ENCODE measurements at regions not wholly inside any gene's neighbourhood (a gene's known extent, or its start where the extent isn't known, plus 50 kb on each side); places are given as distances from the start of the nearest gene placed in this dataset.
"Not testable (repeated sequence)": the region's sequence is repeated elsewhere in the genome, so short reads cannot be mapped to it uniquely, and the experiment has no call there.

- Mint-ChIP-seq H3K4me3 (no peak overlapping the region), H3K9me3 (no peaks in the 10 kb centered on the region), H3K4me1 (no peaks in the 10 kb centered on the region), H3K27me3 (peaks cover 24% of the 10 kb centered on the region), H3K36me3 (no peaks in the 10 kb centered on the region), H3K27ac (no peak overlapping the region)
- no peak for DNase-seq
These were observed 461.0 kb upstream of the NFIA start for GRCh38 chr1:60621368-60621851.

- Mint-ChIP-seq H3K36me3 (no peaks in the 10 kb centered on the region), H3K27me3 (peaks cover 24% of the 10 kb centered on the region), H3K9me3 (no peaks in the 10 kb centered on the region), H3K27ac (no peak overlapping the region), H3K4me3 (no peak overlapping the region), H3K4me1 (no peaks in the 10 kb centered on the region)
- DNase-seq = no peak
These were observed 462.3 kb upstream of the NFIA start for GRCh38 chr1:60620087-60620486.

GRCh38 chr1:60619581-60619980 lies 462.8 kb upstream of the NFIA start:
- Mint-ChIP-seq H3K9me3 (no peaks in the 10 kb centered on the region), H3K27me3 (peaks cover 29% of the 10 kb centered on the region), H3K36me3 (no peaks in the 10 kb centered on the region), H3K4me3 (no peak overlapping the region), H3K4me1 (no peaks in the 10 kb centered on the region), H3K27ac (no peak overlapping the region)
- DNase-seq = no peak

- peaks cover 2% of the 10 kb centered on the region for H3K9me3 Mint-ChIP-seq
- H3K36me3 Mint-ChIP-seq = no peaks in the 10 kb centered on the region
- no peak overlapping the region for H3K27ac Mint-ChIP-seq
- no peak overlapping the region for H3K4me3 Mint-ChIP-seq
- peaks cover 20% of the 10 kb centered on the region for H3K27me3 Mint-ChIP-seq
- DNase-seq = no peak
- no peaks in the 10 kb centered on the region for H3K4me1 Mint-ChIP-seq
These were observed 466.7 kb upstream of the NFIA start for GRCh38 chr1:60615666-60616065.

GRCh38 chr1:60612790-60613189 lies 469.6 kb upstream of the NFIA start:
- H3K27ac Mint-ChIP-seq = no peak overlapping the region
- no peaks in the 10 kb centered on the region for H3K36me3 Mint-ChIP-seq
- peaks cover 2% of the 10 kb centered on the region for H3K9me3 Mint-ChIP-seq
- peaks cover 8% of the 10 kb centered on the region for H3K27me3 Mint-ChIP-seq
- H3K4me3 Mint-ChIP-seq = no peak overlapping the region
- no peaks in the 10 kb centered on the region for H3K4me1 Mint-ChIP-seq
- DNase-seq = no peak

GRCh38 chr1:60606921-60607320 lies 475.4 kb upstream of the NFIA start:
- not testable (repeated sequence) for H3K27me3 Mint-ChIP-seq, H3K4me3 Mint-ChIP-seq, H3K36me3 Mint-ChIP-seq

GRCh38 chr1:60600532-60600931 lies 481.8 kb upstream of the NFIA start:
- peaks cover 8% of the 10 kb centered on the region for H3K9me3 Mint-ChIP-seq
- no peaks in the 10 kb centered on the region for H3K4me1 Mint-ChIP-seq
- H3K36me3 Mint-ChIP-seq = no peaks in the 10 kb centered on the region
- H3K27ac Mint-ChIP-seq = no peak overlapping the region
- H3K4me3 Mint-ChIP-seq = no peak overlapping the region
- DNase-seq = no peak
- H3K27me3 Mint-ChIP-seq = peaks cover 10% of the 10 kb centered on the region

More at GRCh38 chr1:60606921-60607320, 475.4 kb upstream of the NFIA start:
- not testable (repeated sequence) for H3K27ac Mint-ChIP-seq, H3K4me1 Mint-ChIP-seq, DNase-seq, H3K9me3 Mint-ChIP-seq

- Mint-ChIP-seq H3K27me3 (peaks cover 10% of the 10 kb centered on the region), H3K36me3 (no peaks in the 10 kb centered on the region), H3K4me3 (no peak overlapping the region), H3K4me1 (no peaks in the 10 kb centered on the region), H3K9me3 (peaks cover 8% of the 10 kb centered on the region), H3K27ac (no peak overlapping the region)
- DNase-seq = no peak
These were observed 482.8 kb upstream of the NFIA start for GRCh38 chr1:60599574-60599973.

- H3K36me3 Mint-ChIP-seq = no peaks in the 10 kb centered on the region
- no peak for DNase-seq
- H3K27me3 Mint-ChIP-seq = peaks cover 10% of the 10 kb centered on the region
- H3K27ac Mint-ChIP-seq = no peak overlapping the region
- no peaks in the 10 kb centered on the region for H3K4me1 Mint-ChIP-seq
- H3K9me3 Mint-ChIP-seq = peaks cover 2% of the 10 kb centered on the region
- H3K4me3 Mint-ChIP-seq = no peak overlapping the region
These were observed 484.1 kb upstream of the NFIA start for GRCh38 chr1:60598041-60598910.

GRCh38 chr1:60596791-60597750 lies 485.3 kb upstream of the NFIA start:
- Mint-ChIP-seq H3K4me1 (no peaks in the 10 kb centered on the region), H3K36me3 (no peaks in the 10 kb centered on the region), H3K27ac (no peak overlapping the region), H3K9me3 (peaks cover 1% of the 10 kb centered on the region), H3K27me3 (peaks cover 10% of the 10 kb centered on the region), H3K4me3 (no peak overlapping the region)
- no peak for DNase-seq

GRCh38 chr1:60591583-60591982 lies 490.8 kb upstream of the NFIA start:
- H3K4me3 Mint-ChIP-seq = no peak overlapping the region
- no peak overlapping the region for H3K27ac Mint-ChIP-seq
- H3K36me3 Mint-ChIP-seq = no peaks in the 10 kb centered on the region

GRCh38 chr1:60589916-60590315 lies 492.4 kb upstream of the NFIA start:
- Mint-ChIP-seq H3K27ac (no peak overlapping the region), H3K4me3 (no peak overlapping the region), H3K27me3 (peaks cover 3% of the 10 kb centered on the region), H3K4me1 (no peaks in the 10 kb centered on the region), H3K9me3 (peaks cover 4% of the 10 kb centered on the region), H3K36me3 (no peaks in the 10 kb centered on the region)
- no peak for DNase-seq

More at GRCh38 chr1:60591583-60591982, 490.8 kb upstream of the NFIA start:
- DNase-seq = no peak
- H3K27me3 Mint-ChIP-seq = peaks cover 3% of the 10 kb centered on the region
- H3K9me3 Mint-ChIP-seq = peaks cover 1% of the 10 kb centered on the region
- no peaks in the 10 kb centered on the region for H3K4me1 Mint-ChIP-seq

GRCh38 chr1:60589046-60589748 lies 493.2 kb upstream of the NFIA start:
- no peak overlapping the region for H3K27ac Mint-ChIP-seq

GRCh38 chr1:60584371-60584770 lies 498.0 kb upstream of the NFIA start:
- no peak overlapping the region for H3K4me3 Mint-ChIP-seq
- H3K36me3 Mint-ChIP-seq = no peaks in the 10 kb centered on the region
- H3K27ac Mint-ChIP-seq = no peak overlapping the region
- peaks cover 3% of the 10 kb centered on the region for H3K27me3 Mint-ChIP-seq
- H3K9me3 Mint-ChIP-seq = peaks cover 15% of the 10 kb centered on the region
- DNase-seq = no peak
- peaks cover 2% of the 10 kb centered on the region for H3K4me1 Mint-ChIP-seq

More at GRCh38 chr1:60589046-60589748, 493.2 kb upstream of the NFIA start:
- peaks cover 3% of the 10 kb centered on the region for H3K27me3 Mint-ChIP-seq
- peaks cover 7% of the 10 kb centered on the region for H3K9me3 Mint-ChIP-seq
- DNase-seq = no peak
- H3K36me3 Mint-ChIP-seq = no peaks in the 10 kb centered on the region
- no peaks in the 10 kb centered on the region for H3K4me1 Mint-ChIP-seq
- no peak overlapping the region for H3K4me3 Mint-ChIP-seq
